WTC11 (cell line): ENCODE measurements at regions not wholly inside any gene's neighbourhood (a gene's known extent, or its start where the extent isn't known, plus 50 kb on each side); places are given as distances from the start of the nearest gene placed in this dataset.

Experiments
- ATAC-seq: fragments of 200-7000 bp; cut with Tn5 transposase; 2 replicates; pipeline ENCODE4 v1.10.0; 2021; ENCODE audit warnings: mild to moderate bottlenecking, moderate library complexity
- CTCF ChIA-PET: fragments of 300-600 bp; sonication (Branson Sonifier 250); formaldehyde crosslinking; loops from one replicate; lab custom pipeline; 2021; ENCODE audit warnings: antibody characterized with exemption; lab: Charles Lee
- POLR2A ChIA-PET: fragments of 350-600 bp; sonication (Branson Sonifier 250); formaldehyde crosslinking; loops from one replicate; lab custom pipeline; 2021; ENCODE audit warnings: antibody characterized with exemption; lab: Charles Lee
- DNase-seq: peaks from one replicate; pipeline ENCODE4 v3.0.0; 2021; ENCODE audit warnings: low spot score
- H3K27ac Mint-ChIP-seq: 2 replicates; pipeline ENCODE4 v1.8.0; 2021; ENCODE audit warnings: mixed read lengths
- H3K27me3 Mint-ChIP-seq: 2 replicates; pipeline ENCODE4 v1.8.0; 2021; ENCODE audit warnings: low read depth, mild to moderate bottlenecking, moderate library complexity, mixed read lengths
- H3K36me3 Mint-ChIP-seq: 2 replicates; pipeline ENCODE4 v1.8.0; 2021; ENCODE audit warnings: mixed read lengths
- H3K4me1 Mint-ChIP-seq: 2 replicates; pipeline ENCODE4 v1.8.0; 2022; ENCODE audit warnings: mixed read lengths
- H3K4me3 Mint-ChIP-seq: 2 replicates; pipeline ENCODE4 v1.8.0; 2021; ENCODE audit warnings: mild to moderate bottlenecking, moderate library complexity, mixed read lengths
- H3K9me3 Mint-ChIP-seq: 2 replicates; pipeline ENCODE4 v1.8.0; 2021; ENCODE audit warnings: mixed read lengths
- ATF2 ChIP-seq: sonication (generic); formaldehyde crosslinking; IDR thresholded peaks from 2 replicates; pipeline ENCODE4 v1.8.1; 2022; ENCODE audit warnings: low read depth, missing genetic modification reagents, borderline replicate concordance
- ATF3 ChIP-seq: sonication (generic); formaldehyde crosslinking; conservative IDR thresholded peaks from 2 replicates; pipeline ENCODE4 v1.8.1; 2022; ENCODE audit warnings: mild to moderate bottlenecking, missing genetic modification reagents
- ELF4 ChIP-seq: sonication (generic); formaldehyde crosslinking; IDR thresholded peaks from 2 replicates; pipeline ENCODE4 v1.8.1; 2022; ENCODE audit warnings: low read depth, mild to moderate bottlenecking, moderate library complexity, missing genetic modification reagents
- EMX1 ChIP-seq: fragments of 250-450 bp; sonication (Bioruptor Pico); IDR thresholded peaks from 2 replicates; pipeline ENCODE4 v1.8.0; 2021; ENCODE audit warnings: mild to moderate bottlenecking
- ETV6 ChIP-seq: sonication (generic); formaldehyde crosslinking; IDR thresholded peaks from 2 replicates; pipeline ENCODE4 v1.8.1; 2022; ENCODE audit warnings: mild to moderate bottlenecking, missing genetic modification reagents
- MLX ChIP-seq: sonication (generic); formaldehyde crosslinking; IDR thresholded peaks from 2 replicates; pipeline ENCODE4 v1.8.1; 2023; ENCODE audit warnings: mild to moderate bottlenecking, missing genetic modification reagents, moderate library complexity
- NFE2L1 ChIP-seq: sonication (generic); formaldehyde crosslinking; IDR thresholded peaks from 2 replicates; pipeline ENCODE4 v1.8.1; 2023; ENCODE audit warnings: missing genetic modification reagents
- NR1H2 ChIP-seq: sonication (generic); formaldehyde crosslinking; IDR thresholded peaks from 2 replicates; pipeline ENCODE4 v1.9.0; 2021; ENCODE audit warnings: mild to moderate bottlenecking, moderate library complexity, missing genetic modification reagents
- NR3C1 ChIP-seq: sonication (generic); formaldehyde crosslinking; conservative IDR thresholded peaks from 2 replicates; pipeline ENCODE4 v1.8.1; 2023; ENCODE audit warnings: low read depth, mild to moderate bottlenecking, missing genetic modification reagents
- SP1 ChIP-seq: sonication (generic); formaldehyde crosslinking; conservative IDR thresholded peaks from 2 replicates; pipeline ENCODE4 v1.8.1; 2022; ENCODE audit warnings: missing genetic modification reagents
- TP53 ChIP-seq: sonication (generic); formaldehyde crosslinking; IDR thresholded peaks from 2 replicates; pipeline ENCODE4 v1.8.1; 2023; ENCODE audit warnings: mild to moderate bottlenecking, missing genetic modification reagents
- ZNF219 ChIP-seq: sonication (generic); formaldehyde crosslinking; IDR thresholded peaks from 2 replicates; pipeline ENCODE4 v1.8.0; 2023; ENCODE audit warnings: missing genetic modification reagents, mild to moderate bottlenecking, borderline replicate concordance
- ZNF281 ChIP-seq: sonication (generic); formaldehyde crosslinking; IDR thresholded peaks from 2 replicates; pipeline ENCODE4 v1.8.0; 2023; ENCODE audit warnings: mild to moderate bottlenecking, missing genetic modification reagents
- ZNF425 ChIP-seq: fragments of 250-450 bp; sonication (Bioruptor Pico); conservative IDR thresholded peaks from 2 replicates; pipeline ENCODE4 v1.9.0; 2021; ENCODE audit warnings: mild to moderate bottlenecking
- TF ChIP-seq, protein P1 (sequence below): fragments of 200-600 bp; IDR thresholded peaks from 2 replicates; pipeline ENCODE4 v1.8.0; 2022; ENCODE audit warnings: antibody characterized with exemption
- TF ChIP-seq, protein P2 (sequence below): sonication (generic); formaldehyde crosslinking; IDR thresholded peaks from 2 replicates; pipeline ENCODE4 v1.8.0; 2022; ENCODE audit warnings: mild to moderate bottlenecking, missing genetic modification reagents

- Mint-ChIP-seq H3K4me3 (no peak overlapping the region), H3K27ac (no peak overlapping the region), H3K27me3 (no peaks in the 10 kb centered on the region), H3K9me3 (no peaks in the 10 kb centered on the region), H3K4me1 (peaks cover 15% of the 10 kb centered on the region), H3K36me3 (no peaks in the 10 kb centered on the region)
- ATAC-seq, result no peak
- ChIA-PET POLR2A (no interaction called here), CTCF (no interaction called here)
- no peak for DNase-seq
- TF ChIP-seq NR3C1 (CRISPR knock-in tag), result no peak
- TF ChIP-seq, protein P1, sequence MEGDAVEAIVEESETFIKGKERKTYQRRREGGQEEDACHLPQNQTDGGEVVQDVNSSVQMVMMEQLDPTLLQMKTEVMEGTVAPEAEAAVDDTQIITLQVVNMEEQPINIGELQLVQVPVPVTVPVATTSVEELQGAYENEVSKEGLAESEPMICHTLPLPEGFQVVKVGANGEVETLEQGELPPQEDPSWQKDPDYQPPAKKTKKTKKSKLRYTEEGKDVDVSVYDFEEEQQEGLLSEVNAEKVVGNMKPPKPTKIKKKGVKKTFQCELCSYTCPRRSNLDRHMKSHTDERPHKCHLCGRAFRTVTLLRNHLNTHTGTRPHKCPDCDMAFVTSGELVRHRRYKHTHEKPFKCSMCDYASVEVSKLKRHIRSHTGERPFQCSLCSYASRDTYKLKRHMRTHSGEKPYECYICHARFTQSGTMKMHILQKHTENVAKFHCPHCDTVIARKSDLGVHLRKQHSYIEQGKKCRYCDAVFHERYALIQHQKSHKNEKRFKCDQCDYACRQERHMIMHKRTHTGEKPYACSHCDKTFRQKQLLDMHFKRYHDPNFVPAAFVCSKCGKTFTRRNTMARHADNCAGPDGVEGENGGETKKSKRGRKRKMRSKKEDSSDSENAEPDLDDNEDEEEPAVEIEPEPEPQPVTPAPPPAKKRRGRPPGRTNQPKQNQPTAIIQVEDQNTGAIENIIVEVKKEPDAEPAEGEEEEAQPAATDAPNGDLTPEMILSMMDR, result no peak
- no peak for TF ChIP-seq ZNF425 (CRISPR knock-in tag)
- TF ChIP-seq NR1H2 (CRISPR knock-in tag), result no peak
- TF ChIP-seq ELF4 (CRISPR knock-in tag), result no peak
- TF ChIP-seq, protein P2, sequence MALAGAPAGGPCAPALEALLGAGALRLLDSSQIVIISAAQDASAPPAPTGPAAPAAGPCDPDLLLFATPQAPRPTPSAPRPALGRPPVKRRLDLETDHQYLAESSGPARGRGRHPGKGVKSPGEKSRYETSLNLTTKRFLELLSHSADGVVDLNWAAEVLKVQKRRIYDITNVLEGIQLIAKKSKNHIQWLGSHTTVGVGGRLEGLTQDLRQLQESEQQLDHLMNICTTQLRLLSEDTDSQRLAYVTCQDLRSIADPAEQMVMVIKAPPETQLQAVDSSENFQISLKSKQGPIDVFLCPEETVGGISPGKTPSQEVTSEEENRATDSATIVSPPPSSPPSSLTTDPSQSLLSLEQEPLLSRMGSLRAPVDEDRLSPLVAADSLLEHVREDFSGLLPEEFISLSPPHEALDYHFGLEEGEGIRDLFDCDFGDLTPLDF (CRISPR knock-in tag), result no peak
- TF ChIP-seq ATF3 (CRISPR knock-in tag), result no peak
Measured at GRCh38 chr18:40079786-40080185, 1875.2 kb upstream of the PIK3C3 start.

DNA sequence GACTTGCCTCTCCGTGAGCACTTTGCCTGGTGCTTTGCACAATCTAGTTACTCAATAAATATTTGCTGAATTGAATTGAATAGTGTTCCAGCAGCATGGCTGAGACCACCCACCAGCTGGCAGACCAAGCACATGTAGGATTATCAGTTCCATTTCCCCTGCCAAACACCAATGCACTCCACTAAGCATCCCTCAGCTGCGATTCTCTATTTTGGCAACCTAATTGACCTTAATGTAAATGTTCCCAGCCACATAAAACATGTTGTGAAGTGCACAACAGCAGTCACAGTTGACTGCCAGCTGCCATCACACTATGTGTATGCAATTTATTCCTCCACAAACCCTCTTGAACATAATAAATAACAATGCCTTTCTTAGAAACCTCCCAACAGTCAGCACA is 1879.4 kb upstream of the PIK3C3 start:
- Mint-ChIP-seq H3K36me3 (peaks cover 2% of the 10 kb centered on the region; the same call in 1 of the 2 replicates), H3K4me3 (no peak overlapping the region), H3K27me3 (no peaks in the 10 kb centered on the region)
- POLR2A ChIA-PET, result no interaction called here
- TF ChIP-seq EMX1 (CRISPR knock-in tag), result no peak
- no peak for TF ChIP-seq MLX (CRISPR knock-in tag)
- no peak for TF ChIP-seq NFE2L1 (CRISPR knock-in tag)
- TF ChIP-seq ZNF281 (CRISPR knock-in tag), result no peak
- TF ChIP-seq, protein P2 (CRISPR knock-in tag), result no peak
- TF ChIP-seq, all 79 proteins: peak for 0
- peaks cover 5% of the 10 kb centered on the region for H3K9me3 Mint-ChIP-seq
- CTCF ChIA-PET, result no interaction called here
- H3K27ac Mint-ChIP-seq, result no peak overlapping the region
- H3K4me1 Mint-ChIP-seq, result peaks cover 15% of the 10 kb centered on the region
- ATAC-seq, result no peak
- no peak for DNase-seq

- Mint-ChIP-seq H3K27ac (no peak overlapping the region), H3K4me1 (peaks cover 15% of the 10 kb centered on the region), H3K27me3 (no peaks in the 10 kb centered on the region), H3K9me3 (peaks cover 10% of the 10 kb centered on the region), H3K36me3 (peaks cover 2% of the 10 kb centered on the region; the same call in 1 of the 2 replicates), H3K4me3 (no peak overlapping the region)
- DNase-seq (no peak), ATAC-seq (no peak)
- ChIA-PET CTCF (no interaction called here), POLR2A (no interaction called here)
- TF ChIP-seq ATF2 (CRISPR knock-in tag) (no peak), ETV6 (CRISPR knock-in tag) (no peak), ZNF219 (CRISPR knock-in tag) (no peak), SP1 (no peak), TP53 (CRISPR knock-in tag) (no peak)
- TF ChIP-seq, protein P1, result no peak
Measured at GRCh38 chr18:40072761-40073160, 1882.3 kb upstream of the PIK3C3 start.
